Rectal smooth muscle tissue (tissue), 1 donor: ENCODE measurements at regions not wholly inside any gene's neighbourhood (a gene's known extent, or its start where the extent isn't known, plus 50 kb on each side); places are given as distances from the start of the nearest gene placed in this dataset.
A peak's percentile ranks its signal among the peaks of the same experiment; 100 is the strongest.

ENCODE experiments used
- H3K27ac ChIP-seq: one replicate; pipeline ENCODE4 v1.7.0; 2013; ENCODE audit warnings: low read depth, low read length, inconsistent platforms
- H3K27me3 ChIP-seq: one replicate; pipeline ENCODE4 v1.7.0; 2013; ENCODE audit warnings: low read length; ENCODE audit not compliant: control insufficient read depth, insufficient read depth
- H3K36me3 ChIP-seq: one replicate; pipeline ENCODE4 v1.7.0; 2013; ENCODE audit warnings: low read length; ENCODE audit not compliant: control insufficient read depth, insufficient read depth
- H3K4me1 ChIP-seq: one replicate; pipeline ENCODE4 v1.7.0; 2013; ENCODE audit warnings: low read length; ENCODE audit not compliant: control insufficient read depth, insufficient read depth
- H3K4me3 ChIP-seq: one replicate; pipeline ENCODE4 v1.7.0; 2013; ENCODE audit warnings: low read length
- H3K9ac ChIP-seq: one replicate; pipeline ENCODE4 v1.7.0; 2013; ENCODE audit warnings: low read length

DNA sequence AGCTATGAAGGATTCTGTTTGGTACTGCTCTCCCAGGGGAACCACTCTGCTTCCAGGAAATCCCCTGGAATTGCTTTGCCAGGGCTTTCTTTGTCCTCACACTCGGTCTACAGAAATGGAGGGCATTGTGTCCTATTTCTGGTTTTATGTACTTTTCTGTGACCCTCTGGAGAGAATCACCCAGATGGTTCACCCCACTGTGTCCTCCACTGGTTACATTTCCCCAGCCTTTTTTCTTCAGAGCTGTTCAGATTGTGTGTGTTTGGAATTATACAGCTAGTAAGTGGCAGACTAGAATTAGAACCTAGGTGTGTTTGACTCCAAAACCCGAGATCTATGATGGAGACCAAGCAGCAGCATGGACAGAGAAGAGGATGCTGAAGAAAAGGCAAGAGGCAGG, 80.8 kb downstream of the CD164 start:
- Histone ChIP-seq H3K36me3 (no peaks in the 10 kb centered on the region), H3K27me3 (no peaks in the 10 kb centered on the region), H3K4me3 (no peak overlapping the region), H3K4me1 (peaks cover 12% of the 10 kb centered on the region), H3K27ac (peak overlapping the region; percentile 68), H3K9ac (no peak overlapping the region)

DNA sequence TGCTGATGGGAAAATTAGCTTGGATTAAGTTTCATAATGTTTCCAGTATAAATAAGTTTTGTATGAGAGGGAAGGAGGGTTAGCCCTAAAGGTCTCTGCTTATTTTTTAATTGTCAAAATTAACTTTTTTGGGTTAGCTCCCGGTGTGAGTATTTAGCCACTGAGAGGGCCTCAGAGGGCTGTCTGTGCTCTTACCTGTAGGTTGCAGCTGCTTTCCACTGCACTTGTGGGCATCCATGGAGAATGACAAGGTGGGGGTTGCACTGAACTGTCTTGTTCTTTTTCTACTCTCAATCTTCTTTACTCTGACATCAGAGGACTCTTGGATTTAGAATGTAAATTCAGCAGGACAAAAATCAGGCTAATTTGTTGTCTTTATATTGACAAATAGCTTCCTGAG, 81.4 kb downstream of the CD164 start:
- H3K9ac ChIP-seq: no peak overlapping the region
- H3K4me3 ChIP-seq: no peak overlapping the region
- no peaks in the 10 kb centered on the region for H3K36me3 ChIP-seq
- H3K4me1 ChIP-seq: peaks cover 12% of the 10 kb centered on the region
- H3K27ac ChIP-seq: peak overlapping the region; percentile 68
- H3K27me3 ChIP-seq: no peaks in the 10 kb centered on the region

DNA sequence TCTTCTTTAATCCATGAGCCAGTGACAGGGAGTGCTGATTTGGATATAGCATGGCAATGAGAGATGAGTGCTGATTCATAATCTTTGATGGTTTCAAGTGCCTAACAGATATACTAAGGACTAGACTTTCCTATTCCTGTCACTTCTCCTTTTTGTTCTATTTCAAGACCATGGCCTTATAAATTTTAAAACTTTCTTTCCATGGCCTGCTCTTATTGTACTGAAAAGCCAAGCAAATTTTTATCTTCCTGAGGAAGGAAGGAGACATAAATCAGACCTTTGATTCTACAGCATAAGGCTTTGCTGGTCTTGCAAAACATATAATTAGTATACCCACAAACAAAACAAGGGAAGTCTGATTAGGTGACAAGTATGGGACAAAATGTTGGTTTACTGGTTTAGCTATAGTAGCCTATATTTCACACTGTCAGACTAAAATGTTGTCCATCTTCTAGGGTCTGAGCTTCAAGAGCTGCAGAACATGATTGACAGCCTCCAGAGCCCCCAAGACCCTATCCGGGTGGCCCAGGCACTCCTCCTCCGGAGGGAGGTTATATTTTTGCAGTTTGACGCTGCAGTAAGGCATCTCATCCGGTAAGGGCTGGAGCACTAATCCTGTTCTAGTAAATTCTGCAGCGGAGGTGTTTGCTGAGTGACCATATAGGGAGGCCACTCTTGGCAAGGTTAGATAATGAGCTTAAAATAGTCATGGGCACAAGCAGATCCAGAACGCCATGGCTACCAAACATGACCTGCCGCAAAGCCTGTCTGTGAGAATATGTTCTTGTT, 82.3 kb downstream of the CD164 start:
- Histone ChIP-seq H3K27ac (peak overlapping the region; percentile 74), H3K36me3 (no peaks in the 10 kb centered on the region), H3K4me1 (peaks cover 12% of the 10 kb centered on the region), H3K9ac (no peak overlapping the region), H3K27me3 (no peaks in the 10 kb centered on the region), H3K4me3 (no peak overlapping the region)

- no peak overlapping the region for H3K9ac ChIP-seq
- H3K36me3 ChIP-seq: no peaks in the 10 kb centered on the region
- H3K27ac ChIP-seq: peak overlapping the region; percentile 74
Measured at GRCh38 chr6:109299265-109299607, 83.0 kb downstream of the CD164 start.

GRCh38 chr6:109298605-109299264, 83.5 kb downstream of the CD164 start:
- Histone ChIP-seq H3K4me1 (peaks cover 12% of the 10 kb centered on the region), H3K4me3 (no peak overlapping the region), H3K27ac (peak overlapping the region; percentile 35), H3K9ac (no peak overlapping the region), H3K27me3 (no peaks in the 10 kb centered on the region), H3K36me3 (no peaks in the 10 kb centered on the region)

More at GRCh38 chr6:109299265-109299607, 83.0 kb downstream of the CD164 start:
- H3K4me1 ChIP-seq: peaks cover 12% of the 10 kb centered on the region
- no peaks in the 10 kb centered on the region for H3K27me3 ChIP-seq
- no peak overlapping the region for H3K4me3 ChIP-seq

GRCh38 chr6:109297406-109298110, 84.7 kb downstream of the CD164 start:
- Histone ChIP-seq H3K36me3 (no peaks in the 10 kb centered on the region), H3K27ac (no peak overlapping the region), H3K27me3 (no peaks in the 10 kb centered on the region), H3K4me3 (no peak overlapping the region), H3K9ac (no peak overlapping the region), H3K4me1 (peaks cover 12% of the 10 kb centered on the region)

DNA sequence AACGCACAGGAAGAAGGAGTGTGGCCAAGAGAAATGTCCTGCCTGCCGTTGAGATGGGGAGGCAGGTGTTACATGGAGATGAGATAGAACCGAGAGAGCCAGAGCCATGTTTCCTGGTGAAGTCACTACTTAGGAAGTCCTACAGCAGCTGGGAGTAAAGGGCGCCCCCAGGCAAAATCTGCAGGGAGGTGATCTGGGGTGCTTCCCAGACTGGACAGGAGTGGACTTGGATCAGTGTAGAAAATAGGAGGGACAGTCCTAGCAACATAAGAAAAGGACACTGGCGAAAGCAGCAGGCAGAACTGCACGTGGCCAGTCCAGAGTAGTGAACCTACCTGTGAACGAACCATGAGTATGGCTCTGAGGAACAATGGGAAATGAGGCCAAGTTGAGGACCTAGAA, 85.3 kb downstream of the CD164 start:
- Histone ChIP-seq H3K4me1 (peaks cover 12% of the 10 kb centered on the region), H3K4me3 (no peak overlapping the region), H3K27me3 (no peaks in the 10 kb centered on the region), H3K36me3 (no peaks in the 10 kb centered on the region), H3K9ac (no peak overlapping the region), H3K27ac (no peak overlapping the region)

DNA sequence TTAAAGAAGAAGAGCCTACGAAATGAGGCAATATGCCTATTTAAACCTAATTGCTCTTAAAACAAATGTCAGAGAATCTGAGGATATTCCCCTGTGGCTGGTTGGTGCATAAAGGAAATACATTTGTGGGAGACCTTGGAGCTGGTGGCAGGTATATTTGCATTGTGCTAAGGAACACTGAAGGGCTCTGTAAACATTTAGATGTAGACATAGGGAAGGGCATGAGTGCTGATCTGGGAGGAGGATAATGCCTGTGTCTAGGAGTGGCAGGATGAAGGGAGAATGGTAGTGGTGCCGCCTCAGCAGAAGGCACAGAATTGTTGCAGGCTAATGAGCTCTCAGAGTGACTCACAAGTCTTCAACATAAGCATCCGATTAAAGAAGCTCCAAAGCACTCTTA, 85.8 kb downstream of the CD164 start:
- Histone ChIP-seq H3K36me3 (no peaks in the 10 kb centered on the region), H3K9ac (no peak overlapping the region), H3K27me3 (no peaks in the 10 kb centered on the region), H3K4me1 (peaks cover 12% of the 10 kb centered on the region), H3K4me3 (no peak overlapping the region), H3K27ac (no peak overlapping the region)

- H3K4me1 ChIP-seq: peaks cover 5% of the 10 kb centered on the region
Measured at GRCh38 chr6:109295774-109296156, 86.5 kb downstream of the CD164 start.

DNA sequence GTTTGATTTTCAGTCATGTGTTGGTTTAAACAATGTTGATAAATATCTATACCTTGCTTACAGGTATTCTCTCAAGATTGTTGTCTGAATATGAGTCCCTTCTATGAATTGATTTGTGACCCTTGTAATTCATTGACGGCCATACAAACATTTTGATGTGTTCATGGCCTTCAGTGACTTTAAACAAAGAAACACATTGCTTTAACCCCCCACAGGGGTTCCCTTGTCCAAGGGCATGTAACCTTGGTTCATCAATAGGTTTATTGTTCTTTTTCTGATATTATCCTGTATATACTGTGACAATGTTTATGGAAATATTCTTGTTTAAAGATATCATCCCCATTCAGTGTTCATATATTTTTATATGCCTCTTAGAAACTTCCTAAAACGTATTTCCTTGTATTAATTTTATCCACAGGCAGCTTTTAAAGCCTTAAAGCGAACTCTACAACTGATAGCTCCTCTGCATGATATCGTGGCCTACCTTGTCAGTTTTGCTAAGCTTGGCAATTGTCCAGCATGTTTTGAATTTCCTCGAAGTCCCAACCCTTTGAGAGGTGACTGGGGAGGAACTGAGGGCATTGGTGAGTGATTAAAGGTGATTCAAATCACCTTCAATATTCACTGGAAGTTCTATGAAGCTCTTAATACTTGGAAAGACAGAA, 87.0 kb downstream of the CD164 start:
- no peaks in the 10 kb centered on the region for H3K36me3 ChIP-seq
- H3K4me3 ChIP-seq: no peak overlapping the region
- no peaks in the 10 kb centered on the region for H3K27me3 ChIP-seq
- no peak overlapping the region for H3K27ac ChIP-seq
- no peak overlapping the region for H3K9ac ChIP-seq
- H3K4me1 ChIP-seq: peaks cover 3% of the 10 kb centered on the region

More at GRCh38 chr6:109295774-109296156, 86.5 kb downstream of the CD164 start:
- no peak overlapping the region for H3K27ac ChIP-seq
- H3K9ac ChIP-seq: no peak overlapping the region
- no peaks in the 10 kb centered on the region for H3K36me3 ChIP-seq
- no peaks in the 10 kb centered on the region for H3K27me3 ChIP-seq
- H3K4me3 ChIP-seq: no peak overlapping the region

- no peak overlapping the region for H3K4me3 ChIP-seq
Measured at GRCh38 chr6:109292983-109293586, 89.2 kb downstream of the CD164 start.

DNA sequence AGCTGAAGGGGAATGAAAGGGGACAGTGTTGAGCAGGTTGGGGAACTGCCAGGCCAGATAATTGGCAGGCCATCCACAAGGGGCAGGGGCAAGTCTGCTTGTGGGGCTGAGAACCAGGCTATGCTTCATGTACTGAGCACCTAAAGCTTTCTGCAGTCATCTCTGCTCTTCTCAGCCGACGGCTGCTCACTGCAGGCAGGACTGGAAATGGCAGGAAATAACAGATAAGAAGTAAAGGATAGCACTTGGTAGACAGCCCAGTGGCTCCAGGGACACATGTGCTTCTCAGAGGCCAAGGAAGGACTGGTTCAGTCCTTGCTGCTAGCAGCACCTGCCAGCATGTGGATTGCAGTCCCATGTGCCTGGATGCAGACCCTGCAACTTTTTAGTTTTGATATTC, 89.8 kb downstream of the CD164 start:
- no peaks in the 10 kb centered on the region for H3K27me3 ChIP-seq
- H3K36me3 ChIP-seq: no peaks in the 10 kb centered on the region
- H3K27ac ChIP-seq: no peak overlapping the region
- no peak overlapping the region for H3K4me3 ChIP-seq
- H3K9ac ChIP-seq: no peak overlapping the region
- H3K4me1 ChIP-seq: no peaks in the 10 kb centered on the region

More at GRCh38 chr6:109292983-109293586, 89.2 kb downstream of the CD164 start:
- Histone ChIP-seq H3K27ac (no peak overlapping the region), H3K9ac (no peak overlapping the region), H3K36me3 (no peaks in the 10 kb centered on the region), H3K4me1 (no peaks in the 10 kb centered on the region), H3K27me3 (no peaks in the 10 kb centered on the region)
